Gastroesophageal sphincter (tissue), 4 donors: ENCODE measurements at regions not wholly inside any gene's neighbourhood (a gene's known extent, or its start where the extent isn't known, plus 50 kb on each side); places are given as distances from the start of the nearest gene placed in this dataset.
"Not testable (repeated sequence)": the region's sequence is repeated elsewhere in the genome, so short reads cannot be mapped to it uniquely, and the experiment has no call there.

Experiments used
- ATAC-seq: fragments of 150-250 bp; one replicate; pipeline ENCODE4 v1.9.1; 2016; ENCODE audit warnings: mild to moderate bottlenecking, moderate library complexity
- H3K27ac ChIP-seq, 4 donors: fragments of 200-600 bp; sonication (generic) in 3 of 4; 1 replicate in 3 of 4; 2 replicates in 1 of 4; pipeline ENCODE4 v1.5.1; 2016 to 2019
- H3K27me3 ChIP-seq: fragments of 200-600 bp; sonication (generic); one replicate; pipeline ENCODE4 v1.5.1; 2019
- H3K36me3 ChIP-seq, 2 donors: fragments of 200-600 bp; sonication (generic); one replicate each; pipeline ENCODE4 v1.5.1; 2019; ENCODE audit warnings: control low read depth in 1 of 2
- H3K4me1 ChIP-seq, 3 donors: fragments of 200-600 bp; sonication (generic); 1 replicate in 2 of 3; 2 replicates in 1 of 3; pipeline ENCODE4 v1.5.1; 2016 to 2019; ENCODE audit warnings: control low read depth in 2 of 3
- H3K4me3 ChIP-seq, 2 donors: fragments of 200-600 bp; sonication (generic); one replicate each; pipeline ENCODE4 v1.5.1; 2019; ENCODE audit warnings: mild to moderate bottlenecking in 1 of 2, moderate library complexity in 1 of 2
- H3K9me3 ChIP-seq, 3 donors: fragments of 200-600 bp; sonication (generic); one replicate each; pipeline ENCODE4 v1.5.1; 2017 to 2019; ENCODE audit warnings: control low read depth in 2 of 3
- EP300 ChIP-seq: sonication (generic); formaldehyde crosslinking; IDR thresholded peaks from one replicate; pipeline ENCODE4 v1.6.1; 2017; ENCODE audit warnings: antibody characterized with exemption, mild to moderate bottlenecking
- POLR2A ChIP-seq, 2 donors: fragments of 450-650 bp; IDR thresholded peaks; one replicate each; pipeline ENCODE4 v1.6.1; 2017; ENCODE audit warnings: antibody characterized with exemption in 2 of 2, mild to moderate bottlenecking in 2 of 2, moderate library complexity in 1 of 2
- POLR2AphosphoS5 ChIP-seq: sonication (generic); formaldehyde crosslinking; IDR thresholded peaks from one replicate; pipeline ENCODE4 v1.6.1; 2017; ENCODE audit warnings: antibody characterized with exemption
- WGBS, 2 donors: methylation state at CpG; one replicate each; pipeline ENCODE4 v1.1.5; 2018; ENCODE audit warnings: low coverage in 1 of 2; 5-methylcytosine and 5-hydroxymethylcytosine counted together
- TF ChIP-seq, protein P1 (sequence below), 4 experiments: fragments of 200-600 bp in 2 of 4; fragments of 450-650 bp in 2 of 4; sonication (generic) in 1 of 4; IDR thresholded peaks; one replicate each; pipeline ENCODE4 v1.5.1; 2017 to 2019; ENCODE audit warnings: antibody characterized with exemption in 4 of 4, mild to moderate bottlenecking in 2 of 4, moderate library complexity in 2 of 4

DNA sequence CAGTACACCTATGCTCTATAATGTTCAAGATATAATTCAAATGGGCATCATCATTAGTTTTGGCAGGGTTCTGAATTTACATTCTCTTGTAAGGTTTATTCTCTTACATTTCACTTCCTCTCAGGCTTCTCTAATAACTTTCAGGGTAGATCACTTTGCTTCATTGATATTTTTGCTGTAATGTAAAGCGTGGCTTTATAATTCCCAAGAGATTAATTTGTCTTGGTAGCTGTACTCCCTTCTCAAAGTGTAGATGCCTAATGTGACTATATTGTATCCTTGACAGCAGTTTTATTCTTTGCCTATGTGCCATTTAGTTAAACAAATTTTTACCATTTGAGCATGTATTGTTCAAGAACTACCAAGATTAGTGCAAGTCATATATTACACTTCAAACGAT is 889.1 kb downstream of the TAF11L14 start:
- TF ChIP-seq, protein P1, sequence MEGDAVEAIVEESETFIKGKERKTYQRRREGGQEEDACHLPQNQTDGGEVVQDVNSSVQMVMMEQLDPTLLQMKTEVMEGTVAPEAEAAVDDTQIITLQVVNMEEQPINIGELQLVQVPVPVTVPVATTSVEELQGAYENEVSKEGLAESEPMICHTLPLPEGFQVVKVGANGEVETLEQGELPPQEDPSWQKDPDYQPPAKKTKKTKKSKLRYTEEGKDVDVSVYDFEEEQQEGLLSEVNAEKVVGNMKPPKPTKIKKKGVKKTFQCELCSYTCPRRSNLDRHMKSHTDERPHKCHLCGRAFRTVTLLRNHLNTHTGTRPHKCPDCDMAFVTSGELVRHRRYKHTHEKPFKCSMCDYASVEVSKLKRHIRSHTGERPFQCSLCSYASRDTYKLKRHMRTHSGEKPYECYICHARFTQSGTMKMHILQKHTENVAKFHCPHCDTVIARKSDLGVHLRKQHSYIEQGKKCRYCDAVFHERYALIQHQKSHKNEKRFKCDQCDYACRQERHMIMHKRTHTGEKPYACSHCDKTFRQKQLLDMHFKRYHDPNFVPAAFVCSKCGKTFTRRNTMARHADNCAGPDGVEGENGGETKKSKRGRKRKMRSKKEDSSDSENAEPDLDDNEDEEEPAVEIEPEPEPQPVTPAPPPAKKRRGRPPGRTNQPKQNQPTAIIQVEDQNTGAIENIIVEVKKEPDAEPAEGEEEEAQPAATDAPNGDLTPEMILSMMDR (IDR thresholded peaks at IDR 0.05): no peak
- TF ChIP-seq POLR2AphosphoS5 (no peak), POLR2A (IDR thresholded peaks at IDR 0.05) (no peak), EP300 (no peak)
- peaks cover 0 to 14% (median 0%) of the 10 kb centered on the region in 3 donors for H3K9me3 ChIP-seq
- WGBS, 2 donors: 54 to 62% methylated on average over 2 of the region's 2 CpGs
- H3K4me1 ChIP-seq: no peaks in the 10 kb centered on the region
- H3K27ac ChIP-seq: no peak overlapping the region
- no peak for ATAC-seq
- H3K27me3 ChIP-seq: no peaks in the 10 kb centered on the region
- H3K4me3 ChIP-seq: no peak overlapping the region
- no peaks in the 10 kb centered on the region for H3K36me3 ChIP-seq

DNA sequence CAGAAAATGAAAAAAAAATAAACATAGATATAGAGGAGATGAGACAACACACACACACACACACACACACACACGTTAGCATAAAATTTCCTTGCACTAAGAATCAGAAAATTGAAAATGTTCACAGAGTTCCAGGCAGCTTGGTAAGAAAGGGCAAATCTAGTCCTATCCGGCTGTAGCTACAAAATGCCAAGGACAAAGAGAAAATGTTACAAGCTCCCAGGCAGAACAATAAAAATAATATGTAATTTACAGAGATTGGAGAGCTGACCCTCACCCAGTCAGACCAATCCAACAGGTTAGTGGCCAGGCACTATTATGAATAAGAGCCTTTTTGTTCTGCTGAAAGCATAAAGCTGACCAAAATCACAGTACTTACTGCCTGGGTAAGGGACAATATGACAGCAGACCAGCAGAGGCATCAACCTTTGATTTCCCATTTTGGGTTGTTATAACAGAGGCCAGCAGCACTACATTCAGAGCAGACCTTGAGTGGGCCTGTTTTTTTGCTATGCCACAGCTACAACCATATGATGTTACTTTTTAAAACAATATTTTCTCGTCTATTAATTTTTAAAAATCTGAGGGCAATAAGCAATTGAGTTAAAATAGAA is 892.6 kb downstream of the TAF11L14 start:
- Histone ChIP-seq H3K9me3 (no peaks in the 10 kb centered on the region), H3K4me3 (no peak overlapping the region), H3K27ac (no peak overlapping the region), H3K4me1 (no peaks in the 10 kb centered on the region), H3K36me3 (no peaks in the 10 kb centered on the region), H3K27me3 (no peaks in the 10 kb centered on the region)
- ATAC-seq: no peak
- WGBS, 2 donors: 78% methylated on average over 2 to 3 of the region's 3 CpGs
- TF ChIP-seq EP300 (no peak), POLR2AphosphoS5 (no peak), POLR2A (IDR thresholded peaks at IDR 0.05) (no peak)
- TF ChIP-seq, protein P1 (IDR thresholded peaks at IDR 0.05): no peak

DNA sequence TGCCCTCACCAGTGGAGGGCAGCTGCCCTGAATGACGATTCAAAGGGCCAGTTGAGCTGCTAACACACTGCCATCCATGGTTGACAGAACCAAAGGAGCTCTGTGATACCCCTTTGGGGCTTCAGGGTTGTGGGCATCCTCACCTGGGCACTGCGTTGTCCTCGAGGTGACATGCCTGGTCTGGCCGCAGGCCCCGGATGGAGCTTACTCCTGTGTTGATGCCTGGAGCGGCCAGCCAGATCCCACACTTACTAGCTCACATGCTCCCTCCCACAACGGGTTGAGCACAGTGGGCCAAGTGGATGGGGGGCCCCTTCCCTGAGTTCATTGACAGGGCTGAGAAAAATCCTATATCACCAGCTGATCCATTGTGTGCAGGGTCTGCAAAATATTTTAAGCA is 898.9 kb downstream of the TAF11L14 start:
- TF ChIP-seq POLR2AphosphoS5: no peak
- TF ChIP-seq, protein P1 (IDR thresholded peaks at IDR 0.05): no peak
- Histone ChIP-seq H3K27ac (no peak overlapping the region), H3K4me1 (no peaks in the 10 kb centered on the region), H3K9me3 (no peaks in the 10 kb centered on the region), H3K4me3 (no peak overlapping the region), H3K27me3 (no peaks in the 10 kb centered on the region), H3K36me3 (no peaks in the 10 kb centered on the region)
- ATAC-seq: no peak
- 57% methylated on average over 1 of the region's 7 CpGs; no CpG with 5 or more reads in 1 of the 2 donors for WGBS, 2 donors

DNA sequence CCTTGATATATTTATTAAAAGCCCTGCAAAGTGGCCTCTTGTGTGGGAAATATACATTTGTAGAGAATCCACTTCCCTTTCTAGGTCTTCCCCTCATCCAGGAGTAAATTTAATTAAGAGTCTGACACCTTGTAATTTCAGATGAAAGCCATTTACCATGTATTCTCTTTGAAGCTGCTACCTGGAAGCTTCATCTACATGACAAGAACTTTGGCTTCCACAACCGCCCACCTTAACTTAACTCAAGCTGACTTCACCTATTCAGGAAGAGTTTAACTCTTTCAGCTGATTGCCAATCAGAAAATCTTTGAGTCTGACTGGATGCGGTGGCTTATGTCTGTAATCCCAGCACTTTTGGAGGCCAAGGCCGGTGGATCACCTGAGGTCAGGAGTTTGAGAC is 899.9 kb downstream of the TAF11L14 start:
- Histone ChIP-seq H3K27me3 (no peaks in the 10 kb centered on the region), H3K4me1 (no peaks in the 10 kb centered on the region), H3K4me3 (no peak overlapping the region), H3K27ac (no peak overlapping the region), H3K9me3 (no peaks in the 10 kb centered on the region), H3K36me3 (no peaks in the 10 kb centered on the region)
- TF ChIP-seq POLR2A (IDR thresholded peaks at IDR 0.05) (no peak), POLR2AphosphoS5 (no peak), EP300 (no peak)
- TF ChIP-seq, protein P1 (IDR thresholded peaks at IDR 0.05): no peak
- ATAC-seq: no peak
- WGBS, 2 donors: 36 to 60% methylated on average over 1 of the region's 3 CpGs

DNA sequence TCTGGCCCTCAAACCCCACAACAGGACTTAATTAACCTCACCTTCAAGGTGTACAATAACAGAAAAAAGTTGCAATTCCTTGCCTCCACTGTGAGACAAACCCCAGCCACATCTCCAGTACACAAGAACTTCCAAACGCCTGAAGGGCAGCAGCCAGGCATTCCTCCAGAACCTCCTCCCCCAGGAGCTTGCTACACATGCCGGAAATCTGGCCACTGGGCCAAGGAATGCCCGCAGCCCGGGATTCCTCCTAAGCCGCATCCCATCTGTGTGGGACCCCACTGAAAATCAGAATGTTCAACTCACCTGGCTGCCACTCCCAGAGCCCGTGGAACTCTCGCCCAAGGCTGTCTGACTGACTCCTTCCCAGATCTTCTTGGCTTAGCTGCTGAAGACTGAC is 901.5 kb downstream of the TAF11L14 start:
- H3K4me1 ChIP-seq, H3K36me3 ChIP-seq, H3K9me3 ChIP-seq, ATAC-seq, H3K4me3 ChIP-seq, H3K27ac ChIP-seq, H3K27me3 ChIP-seq: not testable (repeated sequence)
- 100% methylated on average over 3 of the region's 7 CpGs; no CpG with 5 or more reads in 1 of the 2 donors for WGBS, 2 donors
